Kidney (tissue), 13 donors: ENCODE measurements at regions not wholly inside any gene's neighbourhood (a gene's known extent, or its start where the extent isn't known, plus 50 kb on each side); places are given as distances from the start of the nearest gene placed in this dataset.

Experiments used
- DNase-seq, 5 donors: peaks; one replicate each; pipeline ENCODE4 v3.0.0-alpha.2; 2013 to 2020
- FAIRE-seq: peaks from 2 replicates; lab custom pipeline; 2012; peaks lifted over from hg19 to GRCh38; lab: Jason Lieb, UNC
- H3K27ac ChIP-seq, 2 donors: one replicate each; pipeline ENCODE4 v1.7.0; 2013; ENCODE audit warnings: low read depth in 2 of 2, low read length in 2 of 2, inconsistent platforms in 1 of 2
- H3K27me3 ChIP-seq: one replicate; pipeline ENCODE4 v1.7.1; 2013; ENCODE audit warnings: low read length, inconsistent platforms; ENCODE audit not compliant: control insufficient read depth, insufficient read depth
- H3K36me3 ChIP-seq, 3 donors: one replicate each; pipeline versions ENCODE4 v1.7.0 to v1.7.1; 2013; ENCODE audit warnings: low read length in 3 of 3, control low read depth in 1 of 3, inconsistent platforms in 1 of 3; ENCODE audit not compliant: insufficient read depth in 3 of 3, control insufficient read depth in 2 of 3
- H3K4me1 ChIP-seq, 3 donors: one replicate each; pipeline versions ENCODE4 v1.7.0 to v1.7.1; 2013; ENCODE audit warnings: low read length in 3 of 3, inconsistent platforms in 1 of 3, low read depth in 1 of 3; ENCODE audit not compliant: control insufficient read depth in 2 of 3, insufficient read depth in 2 of 3
- H3K4me3 ChIP-seq, 3 donors: one replicate each; pipeline versions ENCODE4 v1.7.0 to v1.8.1; 2013; ENCODE audit warnings: low read length in 3 of 3, control low read depth in 1 of 3, inconsistent platforms in 1 of 3
- H3K9ac ChIP-seq, 3 donors: one replicate each; pipeline versions ENCODE4 v1.7.0 to v1.7.1; 2013; ENCODE audit warnings: low read length in 3 of 3, control low read depth in 1 of 3, inconsistent platforms in 1 of 3
- H3K9me3 ChIP-seq, 3 donors: one replicate each; pipeline versions ENCODE4 v1.7.0 to v1.7.1; 2013; ENCODE audit warnings: low read length in 3 of 3, control low read depth in 1 of 3, inconsistent platforms in 1 of 3; ENCODE audit not compliant: control insufficient read depth in 2 of 3, insufficient read depth in 1 of 3
- CTCF ChIP-seq: IDR thresholded peaks from 3 replicates; pipeline ENCODE4 v1.5.1; 2012; ENCODE audit warnings: mild to moderate bottlenecking, moderate library complexity, borderline replicate concordance; ENCODE audit not compliant: insufficient read depth; ENCODE audit errors: extremely low read depth
- intact Hi-C: fragments of 100-400 bp; cut with DNase I; formaldehyde crosslinking; loops from one replicate; pipeline ENCODE4 v1.11.1; 2022
- donor health status: control.
- donor health status: control.
- donor health status: control.
- donor health status: control.
- donor health status: control.
- donor health status: DM: yes; HTN: yes; CAD: no.
- donor health status: Normal renal cell carcinoma (clear cell type).

- no peaks in the 10 kb centered on the region for H3K9me3 ChIP-seq
- no peaks in the 10 kb centered on the region for H3K27me3 ChIP-seq
- DNase-seq (no peak), FAIRE-seq (no peak)
- intact Hi-C loops: no loop called here
- no peak overlapping the region for H3K9ac ChIP-seq
- H3K4me3 ChIP-seq: no peak overlapping the region
- TF ChIP-seq CTCF: no peak
- no peak overlapping the region for H3K27ac ChIP-seq
- H3K36me3 ChIP-seq: no peaks in the 10 kb centered on the region
- H3K4me1 ChIP-seq: no peaks in the 10 kb centered on the region
Measured at GRCh38 chr10:113458944-113459343, 93.9 kb upstream of the HABP2 start.

GRCh38 chr10:113459626-113460280 is 93.1 kb upstream of the HABP2 start:
- no peaks in the 10 kb centered on the region for H3K27me3 ChIP-seq
- no peaks in the 10 kb centered on the region for H3K36me3 ChIP-seq
- intact Hi-C loops: no loop called here
- H3K9me3 ChIP-seq: no peaks in the 10 kb centered on the region
- H3K4me1 ChIP-seq: no peaks in the 10 kb centered on the region
- no peak overlapping the region for H3K9ac ChIP-seq
- TF ChIP-seq CTCF: no peak
- no peak overlapping the region for H3K4me3 ChIP-seq
- H3K27ac ChIP-seq: no peak overlapping the region
- no peak for DNase-seq
- no peak for FAIRE-seq

GRCh38 chr10:113463083-113463482 is 89.8 kb upstream of the HABP2 start:
- H3K4me1 ChIP-seq: no peaks in the 10 kb centered on the region
- no peak for TF ChIP-seq CTCF
- no peak overlapping the region for H3K9ac ChIP-seq
- H3K4me3 ChIP-seq: no peak overlapping the region
- no peaks in the 10 kb centered on the region for H3K27me3 ChIP-seq
- no peaks in the 10 kb centered on the region for H3K9me3 ChIP-seq
- intact Hi-C loops: no loop called here
- no peak for DNase-seq
- no peak overlapping the region for H3K27ac ChIP-seq
- peak; percentile 71 for FAIRE-seq
- no peaks in the 10 kb centered on the region for H3K36me3 ChIP-seq

GRCh38 chr10:113463777-113464176 is 89.1 kb upstream of the HABP2 start:
- H3K36me3 ChIP-seq: no peaks in the 10 kb centered on the region
- H3K4me1 ChIP-seq: no peaks in the 10 kb centered on the region
- intact Hi-C loops: no loop called here
- no peak overlapping the region for H3K9ac ChIP-seq
- no peaks in the 10 kb centered on the region for H3K9me3 ChIP-seq
- no peaks in the 10 kb centered on the region for H3K27me3 ChIP-seq
- no peak overlapping the region for H3K4me3 ChIP-seq
- H3K27ac ChIP-seq: no peak overlapping the region
- FAIRE-seq (no peak), DNase-seq (peak in 2 of 5 donors; percentile 4 to 34)
- no peak for TF ChIP-seq CTCF
